Neural cell (in vitro differentiated cells): ENCODE measurements at regions not wholly inside any gene's neighbourhood (a gene's known extent, or its start where the extent isn't known, plus 50 kb on each side); places are given as distances from the start of the nearest gene placed in this dataset.
A peak's percentile ranks its signal among the peaks of the same experiment; 100 is the strongest.

ENCODE experiments used
- CTCF ChIP-seq: fragments of 450-650 bp; IDR thresholded peaks from 2 replicates; pipeline ENCODE4 v1.5.1; 2014; ENCODE audit warnings: antibody characterized with exemption, mild to moderate bottlenecking, moderate library complexity; ENCODE audit not compliant: poor library complexity, severe bottlenecking
- EZH2 ChIP-seq: fragments of 200-600, 300-800 bp; shearing (Covaris generic), sonication (generic); IDR thresholded peaks from 2 replicates; pipeline ENCODE4 v1.6.1; 2014; ENCODE audit warnings: antibody characterized with exemption, low read length, borderline replicate concordance, mild to moderate bottlenecking; ENCODE audit not compliant: insufficient read depth, poor library complexity, severe bottlenecking
- TAF1 ChIP-seq: IDR thresholded peaks from 2 replicates; pipeline ENCODE4 v1.6.1; 2012; ENCODE audit warnings: low read depth

GRCh38 chr2:150917961-150918713 is 343.5 kb downstream of the RBM43 start:
- TF ChIP-seq CTCF (no peak), TAF1 (no peak), EZH2 (peak; percentile 64)
